ENCODE measurements at regions not wholly inside any gene's neighbourhood (a gene's known extent, or its start where the extent isn't known, plus 50 kb on each side); places are given as distances from the start of the nearest gene placed in this dataset.

DNA sequence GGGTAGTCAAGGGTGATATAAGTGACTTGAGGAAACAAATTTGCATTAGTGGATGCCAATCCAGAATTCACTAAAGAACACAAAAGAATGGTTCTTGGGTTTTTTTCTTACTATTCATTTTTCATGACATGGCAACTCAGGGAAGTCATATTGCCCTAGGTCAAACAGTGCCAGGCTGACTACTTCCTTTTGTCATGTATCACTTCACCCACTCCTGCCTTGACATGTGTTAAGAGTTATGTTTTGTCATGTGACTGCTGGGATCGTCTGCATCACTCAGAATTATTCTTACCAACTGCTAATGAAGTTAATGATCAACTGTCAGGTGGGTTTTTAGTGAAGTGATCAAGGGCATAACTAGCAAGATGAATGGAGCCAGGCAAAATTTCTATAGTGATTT, 74.2 kb downstream of the PRORP start:
- H3K27ac ChIP-seq, result no peak overlapping the region
- no peak overlapping the region for H3K4me3 ChIP-seq (IDR thresholded peaks at IDR 0.05; ENCODE audit: insufficient read depth, low read depth, low read length)
- H3K79me2 ChIP-seq (ENCODE audit: insufficient read depth, low read depth), result no peaks in the 10 kb centered on the region
- TF ChIP-seq, protein P1, sequence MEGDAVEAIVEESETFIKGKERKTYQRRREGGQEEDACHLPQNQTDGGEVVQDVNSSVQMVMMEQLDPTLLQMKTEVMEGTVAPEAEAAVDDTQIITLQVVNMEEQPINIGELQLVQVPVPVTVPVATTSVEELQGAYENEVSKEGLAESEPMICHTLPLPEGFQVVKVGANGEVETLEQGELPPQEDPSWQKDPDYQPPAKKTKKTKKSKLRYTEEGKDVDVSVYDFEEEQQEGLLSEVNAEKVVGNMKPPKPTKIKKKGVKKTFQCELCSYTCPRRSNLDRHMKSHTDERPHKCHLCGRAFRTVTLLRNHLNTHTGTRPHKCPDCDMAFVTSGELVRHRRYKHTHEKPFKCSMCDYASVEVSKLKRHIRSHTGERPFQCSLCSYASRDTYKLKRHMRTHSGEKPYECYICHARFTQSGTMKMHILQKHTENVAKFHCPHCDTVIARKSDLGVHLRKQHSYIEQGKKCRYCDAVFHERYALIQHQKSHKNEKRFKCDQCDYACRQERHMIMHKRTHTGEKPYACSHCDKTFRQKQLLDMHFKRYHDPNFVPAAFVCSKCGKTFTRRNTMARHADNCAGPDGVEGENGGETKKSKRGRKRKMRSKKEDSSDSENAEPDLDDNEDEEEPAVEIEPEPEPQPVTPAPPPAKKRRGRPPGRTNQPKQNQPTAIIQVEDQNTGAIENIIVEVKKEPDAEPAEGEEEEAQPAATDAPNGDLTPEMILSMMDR (conservative IDR thresholded peaks at IDR 0.05; ENCODE audit: low read depth, low read length), result no peak
- H3K36me3 ChIP-seq (ENCODE audit: insufficient read depth), result no peaks in the 10 kb centered on the region
- H3K4me1 ChIP-seq (ENCODE audit: low read depth, poor library complexity, severe bottlenecking), result no peaks in the 10 kb centered on the region
- no peak overlapping the region for H3K9ac ChIP-seq
- H3K27me3 ChIP-seq (ENCODE audit: insufficient read depth, low read depth), result no peaks in the 10 kb centered on the region
- H2AFZ ChIP-seq (ENCODE audit: low read depth), result no peak overlapping the region
- H4K20me1 ChIP-seq (ENCODE audit: insufficient read depth), result no peaks in the 10 kb centered on the region
- H3K4me2 ChIP-seq, result no peak overlapping the region

DNA sequence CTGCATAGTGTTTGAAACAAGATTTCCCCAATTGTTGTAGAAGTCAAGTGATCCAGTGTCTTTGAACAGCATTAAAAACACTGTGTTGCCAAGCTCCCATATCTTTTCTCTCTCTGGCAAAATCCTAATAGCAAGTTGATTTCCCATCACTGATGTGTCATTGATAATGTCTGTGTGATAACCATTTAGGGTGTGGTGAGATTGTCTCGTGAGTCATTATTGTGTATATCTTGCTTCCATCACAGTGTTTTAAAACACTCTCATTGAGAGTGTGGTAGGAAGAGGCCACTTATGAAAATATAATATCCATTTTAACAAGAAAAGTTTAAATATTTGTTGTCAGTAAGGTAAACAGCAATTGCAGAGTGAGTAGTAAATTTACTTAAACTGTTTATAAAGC, 74.7 kb downstream of the PRORP start:
- Histone ChIP-seq H3K4me1 (ENCODE audit: low read depth, poor library complexity, severe bottlenecking) (no peaks in the 10 kb centered on the region), H3K4me3 (IDR thresholded peaks at IDR 0.05; ENCODE audit: insufficient read depth, low read depth, low read length) (no peak overlapping the region), H3K4me2 (no peak overlapping the region), H3K27me3 (ENCODE audit: insufficient read depth, low read depth) (no peaks in the 10 kb centered on the region), H2AFZ (ENCODE audit: low read depth) (no peak overlapping the region), H3K36me3 (ENCODE audit: insufficient read depth) (no peaks in the 10 kb centered on the region), H3K27ac (no peak overlapping the region), H4K20me1 (ENCODE audit: insufficient read depth) (no peaks in the 10 kb centered on the region), H3K79me2 (ENCODE audit: insufficient read depth, low read depth) (no peaks in the 10 kb centered on the region), H3K9ac (no peak overlapping the region)
- TF ChIP-seq, protein P1 (conservative IDR thresholded peaks at IDR 0.05; ENCODE audit: low read depth, low read length), result no peak

DNA sequence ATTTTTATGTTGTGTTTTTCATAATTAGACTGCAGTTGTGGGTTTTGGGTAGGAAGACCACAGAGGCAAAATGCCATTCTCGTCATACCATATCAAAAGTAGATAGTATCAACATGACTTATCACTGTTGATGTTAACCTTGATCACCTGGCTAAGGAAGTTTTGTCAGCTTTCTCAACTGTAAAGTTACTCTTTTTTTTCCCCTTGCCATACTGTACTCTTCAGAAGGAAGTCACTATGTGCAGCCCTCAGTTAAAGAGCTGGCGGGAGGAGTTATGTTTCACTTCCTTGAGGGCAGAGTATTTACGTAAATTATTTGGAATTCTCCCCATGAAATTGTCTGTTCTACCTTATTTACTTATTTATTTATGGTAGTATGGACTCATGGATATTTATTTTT, 78.7 kb downstream of the PRORP start:
- H3K4me3 ChIP-seq (IDR thresholded peaks at IDR 0.05; ENCODE audit: insufficient read depth, low read depth, low read length), result no peak overlapping the region
- H3K4me2 ChIP-seq, result no peak overlapping the region
- no peak overlapping the region for H3K27ac ChIP-seq
- H3K4me1 ChIP-seq (ENCODE audit: low read depth, poor library complexity, severe bottlenecking), result peaks cover 15% of the 10 kb centered on the region
- no peaks in the 10 kb centered on the region for H4K20me1 ChIP-seq (ENCODE audit: insufficient read depth)
- no peak overlapping the region for H3K9ac ChIP-seq
- no peaks in the 10 kb centered on the region for H3K27me3 ChIP-seq (ENCODE audit: insufficient read depth, low read depth)
- no peak overlapping the region for H2AFZ ChIP-seq (ENCODE audit: low read depth)
- TF ChIP-seq, protein P1 (conservative IDR thresholded peaks at IDR 0.05; ENCODE audit: low read depth, low read length), result no peak
- no peaks in the 10 kb centered on the region for H3K36me3 ChIP-seq (ENCODE audit: insufficient read depth)
- no peaks in the 10 kb centered on the region for H3K79me2 ChIP-seq (ENCODE audit: insufficient read depth, low read depth)

DNA sequence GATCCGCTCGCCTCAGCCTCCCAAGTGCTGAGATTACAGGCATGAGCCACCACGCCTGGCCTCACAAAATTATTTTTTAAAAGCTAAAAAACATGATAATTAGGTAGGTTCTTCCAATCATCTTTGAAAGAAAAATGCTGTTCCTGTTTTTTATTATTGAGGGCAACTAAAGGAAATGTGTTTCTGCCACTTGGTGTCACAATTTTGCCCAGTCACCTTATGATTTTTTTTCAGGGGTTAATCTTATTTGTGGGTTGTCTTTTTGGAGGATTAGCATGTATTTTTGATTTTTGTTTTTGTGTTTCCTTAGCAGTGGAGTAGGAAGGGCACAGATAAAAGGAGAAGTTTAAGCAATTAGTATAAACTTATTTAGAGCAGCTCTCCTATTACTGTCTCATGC, 79.8 kb downstream of the PRORP start:
- Histone ChIP-seq H3K4me2 (no peak overlapping the region), H3K4me3 (IDR thresholded peaks at IDR 0.05; ENCODE audit: insufficient read depth, low read depth, low read length) (no peak overlapping the region), H3K27me3 (ENCODE audit: insufficient read depth, low read depth) (no peaks in the 10 kb centered on the region), H3K4me1 (ENCODE audit: low read depth, poor library complexity, severe bottlenecking) (peaks cover 15% of the 10 kb centered on the region), H3K36me3 (ENCODE audit: insufficient read depth) (no peaks in the 10 kb centered on the region), H3K27ac (no peak overlapping the region), H3K79me2 (ENCODE audit: insufficient read depth, low read depth) (no peaks in the 10 kb centered on the region), H3K9ac (no peak overlapping the region), H4K20me1 (ENCODE audit: insufficient read depth) (no peaks in the 10 kb centered on the region), H2AFZ (ENCODE audit: low read depth) (no peak overlapping the region)
- TF ChIP-seq, protein P1 (conservative IDR thresholded peaks at IDR 0.05; ENCODE audit: low read depth, low read length), result no peak

Data from KMS-11 (cell line).